ENCODE measurements at regions not wholly inside any gene's neighbourhood (a gene's known extent, or its start where the extent isn't known, plus 50 kb on each side); places are given as distances from the start of the nearest gene placed in this dataset.
"Not testable (repeated sequence)": the region's sequence is repeated elsewhere in the genome, so short reads cannot be mapped to it uniquely, and the experiment has no call there.

DNA sequence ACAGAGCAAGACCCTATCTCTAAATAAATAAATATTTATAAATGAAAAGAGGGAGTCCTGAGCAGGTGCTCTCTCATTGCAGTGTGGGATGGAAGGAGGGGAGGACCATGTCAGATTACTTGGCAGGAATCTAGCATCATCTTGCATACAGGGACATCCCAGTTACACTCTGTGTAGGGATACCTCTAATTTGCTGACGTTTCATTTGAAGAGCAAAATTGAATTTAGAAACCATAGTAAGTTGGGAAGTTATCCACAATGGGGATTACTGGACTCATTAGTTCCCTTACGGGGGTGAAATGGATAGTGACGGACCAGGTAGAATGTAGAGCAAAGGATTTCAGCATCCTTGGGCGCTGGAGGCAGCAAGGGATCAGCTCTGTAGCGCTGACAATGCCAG is 52.1 kb downstream of the ARHGEF18 start:
- no peak for DNase-seq

DNA sequence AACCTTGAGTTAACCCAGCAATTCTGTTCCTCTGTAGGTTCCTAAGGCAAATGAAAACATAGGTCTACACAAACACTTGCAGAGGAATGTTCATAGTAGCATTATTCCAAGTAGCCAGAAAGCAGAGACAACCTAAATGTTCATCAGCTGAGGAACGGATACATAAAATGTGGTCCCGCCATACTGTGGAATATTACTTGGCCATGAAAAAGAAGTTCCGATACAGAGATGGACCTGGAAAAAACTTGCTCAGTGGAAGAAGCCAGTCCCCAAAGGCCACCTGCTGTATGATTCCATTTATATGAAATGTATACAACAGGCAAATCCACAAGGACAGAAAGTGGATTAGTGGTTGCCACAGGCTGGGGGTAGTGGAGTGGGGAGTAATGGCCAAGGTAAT is 53.0 kb downstream of the ARHGEF18 start:
- DNase-seq = no peak

DNA sequence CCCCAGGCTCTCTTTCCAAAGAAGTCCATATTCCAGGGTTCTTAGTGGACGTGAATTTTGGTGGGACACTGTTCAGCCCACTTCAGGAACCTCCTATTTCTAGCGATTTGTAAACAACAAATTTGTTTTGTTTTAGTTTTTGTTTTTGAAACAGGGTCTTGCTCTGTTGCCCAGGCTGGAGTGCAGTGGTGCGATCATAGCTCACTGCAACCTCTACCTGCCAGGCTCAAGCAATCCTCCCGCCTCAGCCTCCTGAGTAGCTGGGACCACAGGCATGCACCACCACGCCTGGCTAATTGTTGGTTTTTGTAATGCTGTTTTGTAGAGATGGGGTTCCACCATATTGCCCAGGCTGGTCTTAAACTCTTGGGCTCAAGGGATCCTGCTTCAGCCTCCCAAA is 56.7 kb downstream of the ARHGEF18 start:
- not testable (repeated sequence) for DNase-seq

DNA sequence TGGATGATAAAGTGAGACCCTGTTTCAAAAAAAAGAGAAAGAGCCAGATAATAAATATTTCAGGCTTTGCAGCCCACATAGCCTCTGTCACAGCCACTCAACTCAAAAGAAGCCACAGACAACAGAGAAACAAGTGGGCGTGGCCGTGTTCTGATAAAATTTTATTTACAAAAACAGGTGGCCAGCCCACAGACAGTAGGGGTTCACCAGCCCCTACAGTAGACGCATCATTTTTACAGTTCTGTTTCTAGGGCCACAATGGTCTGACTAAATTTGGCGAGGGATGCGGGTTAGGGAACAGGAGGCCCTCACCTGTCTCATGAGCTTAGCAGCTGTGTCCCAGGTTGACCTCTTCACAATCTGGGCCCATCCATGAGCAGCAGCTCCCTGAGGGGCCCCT is 59.5 kb downstream of the ARHGEF18 start:
- no peak for DNase-seq

DNA sequence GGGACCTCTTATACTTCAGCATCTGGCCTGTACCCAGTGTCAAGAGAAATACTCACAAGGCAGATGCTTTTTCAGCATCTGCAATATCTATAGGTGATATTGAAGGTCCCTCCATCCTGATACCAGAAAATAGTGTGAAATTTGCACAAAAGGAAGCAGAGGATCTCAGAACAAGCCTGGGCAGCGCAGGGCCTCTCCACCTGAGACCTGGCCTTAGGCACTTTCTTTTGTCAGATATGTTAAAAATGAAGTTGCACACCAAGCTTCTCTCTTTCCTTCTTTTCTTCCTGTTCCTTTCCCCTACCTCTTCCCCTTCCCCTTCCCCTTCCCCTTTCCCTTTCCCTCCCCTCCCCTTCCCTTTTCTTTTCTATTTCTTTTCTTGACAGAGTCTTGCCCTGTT is 62.2 kb downstream of the ARHGEF18 start:
- DNase-seq = no peak

DNA sequence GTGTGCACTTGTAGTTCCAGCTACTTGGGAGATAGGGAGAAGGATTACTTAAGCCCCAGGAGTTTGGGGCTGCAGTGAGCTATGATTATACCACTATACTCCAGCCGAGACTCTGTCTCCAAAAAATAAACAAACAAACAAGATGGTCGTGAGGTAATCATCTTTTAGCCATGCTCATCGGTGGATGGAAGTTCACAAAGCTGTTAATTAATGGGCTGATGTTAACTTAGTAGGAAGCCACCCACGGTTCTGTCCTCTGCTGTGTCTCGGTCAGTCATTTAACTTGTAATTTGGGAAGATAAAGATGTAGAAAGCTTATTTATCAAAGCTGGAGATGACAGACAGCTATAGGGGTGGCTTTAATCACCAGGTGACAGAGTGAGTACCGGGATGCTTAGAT is 64.9 kb downstream of the ARHGEF18 start:
- no peak for DNase-seq

DNA sequence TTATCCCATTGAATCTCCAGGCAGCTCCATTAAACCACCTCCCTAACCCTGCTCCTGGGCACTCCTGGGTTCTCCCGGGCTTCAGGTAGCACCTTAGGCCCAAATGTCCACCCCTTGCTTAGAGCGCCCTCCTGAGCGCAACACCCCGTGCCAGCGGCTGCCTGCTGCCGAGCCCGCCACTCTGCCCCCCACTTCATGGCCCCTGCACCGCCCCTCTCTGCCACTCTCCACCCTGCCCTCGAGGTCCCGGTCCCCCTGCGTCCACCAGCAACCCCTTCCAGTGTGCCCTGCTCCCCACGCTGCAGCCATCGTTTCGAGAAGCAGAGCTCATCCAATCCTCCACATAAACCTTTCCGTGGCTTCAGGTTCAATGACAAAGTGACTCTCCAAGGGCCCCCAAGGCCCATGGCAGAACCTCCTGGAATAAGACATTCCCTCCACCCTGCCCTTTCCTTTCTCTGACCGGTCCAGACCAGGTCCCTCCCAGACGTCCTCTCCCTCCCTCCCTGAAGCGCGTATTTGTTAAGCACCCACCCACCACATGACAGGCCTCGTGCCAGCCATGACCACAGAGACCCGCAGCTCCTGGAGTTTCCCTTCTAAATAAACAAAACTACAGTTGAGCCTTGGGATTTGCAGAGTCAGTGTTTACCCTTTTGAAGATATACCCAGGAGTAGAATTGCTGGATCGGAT is 66.6 kb downstream of the ARHGEF18 start:
- peak; percentile 21 for DNase-seq

DNA sequence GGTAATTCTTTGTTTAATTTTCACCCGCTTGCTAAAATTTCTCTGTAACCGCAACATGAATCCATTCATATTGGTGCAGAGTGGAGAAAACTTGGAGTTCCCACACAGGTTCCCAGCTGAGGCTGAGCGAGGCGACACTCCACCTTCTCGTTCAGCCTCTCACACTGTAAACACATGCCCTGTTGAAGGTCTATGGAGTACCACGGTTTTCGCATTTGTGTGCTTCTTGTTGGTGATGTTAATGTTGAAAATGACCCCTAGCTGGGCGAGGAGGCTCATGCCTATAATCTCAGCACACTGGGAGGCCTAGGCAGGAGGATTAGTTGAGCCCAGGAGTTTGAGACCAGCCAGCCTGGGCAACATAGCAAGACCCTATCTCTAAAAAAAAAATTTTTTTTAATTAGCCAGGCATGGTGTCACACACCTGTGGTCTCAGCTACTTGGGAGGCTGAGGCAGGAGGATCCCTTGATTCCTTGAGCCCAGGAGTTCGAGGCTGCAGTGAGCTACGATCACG is 67.2 kb downstream of the ARHGEF18 start:
- no peak for DNase-seq

DNA sequence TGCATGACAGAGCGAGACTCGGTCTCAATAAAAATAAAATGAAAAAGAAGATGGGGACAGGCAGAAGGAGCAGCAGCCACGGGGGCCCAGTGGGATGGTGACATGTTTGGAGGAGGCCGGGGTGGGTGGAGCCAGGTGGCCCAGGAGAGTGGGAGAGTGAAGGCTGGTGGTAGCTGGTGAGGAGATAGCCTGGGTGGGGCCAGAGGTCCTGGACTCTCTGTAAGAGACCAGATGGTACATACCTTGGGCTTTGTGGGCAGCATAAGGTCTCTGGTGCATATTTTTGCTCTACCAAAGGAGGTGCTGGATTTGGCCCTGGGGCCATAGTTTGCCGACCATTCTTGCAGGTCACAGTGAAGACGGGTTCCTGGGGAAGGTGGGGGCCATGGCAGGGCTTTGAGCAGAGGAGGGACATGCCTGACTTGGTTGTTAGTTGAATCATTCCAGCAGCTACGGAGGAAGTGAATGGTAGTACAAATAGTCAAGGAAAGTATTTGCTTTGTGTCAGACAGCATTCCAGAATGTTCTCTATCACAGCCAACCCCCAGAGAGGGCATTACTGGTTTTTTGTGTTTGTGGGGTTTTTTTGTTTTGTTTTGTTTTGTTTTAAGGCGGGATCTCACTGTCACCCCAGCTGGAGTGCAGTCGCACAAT is 69.1 kb downstream of the ARHGEF18 start:
- DNase-seq = peak; percentile 15

DNA sequence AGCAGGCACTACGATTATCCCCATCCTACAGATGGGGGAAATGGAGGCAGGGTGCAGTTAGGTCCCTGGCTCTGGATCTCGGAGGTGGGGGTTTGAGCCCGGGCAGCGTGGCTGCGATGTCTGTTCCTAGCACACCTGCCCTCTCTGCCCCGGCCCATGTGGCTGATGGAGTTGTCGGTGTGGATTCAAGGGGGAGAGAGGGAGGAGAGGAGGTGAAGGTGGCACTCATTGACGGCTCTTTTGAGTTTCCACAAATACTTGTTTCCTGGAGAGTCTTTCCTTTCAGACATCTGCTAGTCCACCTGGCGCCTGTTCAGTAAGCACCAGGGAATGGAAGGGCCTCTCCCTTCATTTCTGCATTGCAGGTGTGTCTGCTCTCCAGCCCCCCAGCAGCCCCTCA is 69.9 kb downstream of the ARHGEF18 start:
- no peak for DNase-seq

DNA sequence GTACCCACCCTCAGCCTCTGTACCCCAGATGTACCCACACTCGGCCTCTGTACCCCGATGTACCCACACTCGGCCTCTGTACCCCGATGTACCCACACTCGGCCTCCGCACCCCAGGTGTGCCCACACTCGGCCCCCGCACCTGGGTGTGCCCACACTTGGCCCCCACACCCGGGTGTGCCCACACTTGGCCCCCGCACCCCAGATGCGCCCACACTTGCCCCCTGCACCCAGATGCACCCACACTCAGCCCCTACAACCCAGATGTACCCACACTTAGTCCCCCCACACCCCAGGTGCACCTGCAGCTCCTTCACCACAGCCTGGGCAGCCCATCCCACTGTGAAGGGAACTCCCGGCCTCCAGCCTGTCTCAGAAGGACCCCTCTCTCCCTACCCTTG is 69.7 kb downstream of the PEX11G start:
- no peak for DNase-seq

DNA sequence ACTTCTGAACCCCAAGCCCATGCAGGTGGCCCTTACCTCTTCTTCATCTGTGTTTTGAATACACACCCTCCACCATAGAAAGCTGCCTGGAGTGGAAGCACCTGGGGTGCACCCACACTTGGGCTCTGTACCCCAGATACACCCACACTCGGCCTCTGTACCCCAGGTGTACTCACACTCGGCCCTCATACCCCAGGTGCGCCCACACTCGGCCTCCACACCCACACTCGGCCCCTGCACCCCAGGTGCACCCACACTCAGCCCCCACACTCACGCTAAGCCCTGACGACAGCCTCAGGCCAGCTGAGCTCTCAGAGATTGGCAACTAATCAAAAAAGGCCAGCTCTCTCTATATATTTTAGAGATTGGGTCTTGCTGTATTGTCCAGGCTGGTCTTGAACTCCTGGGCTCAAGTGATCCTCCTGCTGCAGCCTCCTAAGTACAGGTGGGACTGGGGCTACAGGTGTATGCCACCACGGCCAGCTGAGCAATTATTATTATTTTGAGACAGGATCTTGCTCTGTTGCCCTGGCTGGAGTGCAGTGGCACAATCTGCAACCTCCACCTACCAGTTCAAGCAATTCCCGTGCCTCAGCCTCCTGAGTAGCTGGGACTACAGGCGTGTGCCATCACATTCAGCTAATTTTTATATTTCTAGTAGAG is 68.9 kb downstream of the PEX11G start:
- DNase-seq = no peak

DNA sequence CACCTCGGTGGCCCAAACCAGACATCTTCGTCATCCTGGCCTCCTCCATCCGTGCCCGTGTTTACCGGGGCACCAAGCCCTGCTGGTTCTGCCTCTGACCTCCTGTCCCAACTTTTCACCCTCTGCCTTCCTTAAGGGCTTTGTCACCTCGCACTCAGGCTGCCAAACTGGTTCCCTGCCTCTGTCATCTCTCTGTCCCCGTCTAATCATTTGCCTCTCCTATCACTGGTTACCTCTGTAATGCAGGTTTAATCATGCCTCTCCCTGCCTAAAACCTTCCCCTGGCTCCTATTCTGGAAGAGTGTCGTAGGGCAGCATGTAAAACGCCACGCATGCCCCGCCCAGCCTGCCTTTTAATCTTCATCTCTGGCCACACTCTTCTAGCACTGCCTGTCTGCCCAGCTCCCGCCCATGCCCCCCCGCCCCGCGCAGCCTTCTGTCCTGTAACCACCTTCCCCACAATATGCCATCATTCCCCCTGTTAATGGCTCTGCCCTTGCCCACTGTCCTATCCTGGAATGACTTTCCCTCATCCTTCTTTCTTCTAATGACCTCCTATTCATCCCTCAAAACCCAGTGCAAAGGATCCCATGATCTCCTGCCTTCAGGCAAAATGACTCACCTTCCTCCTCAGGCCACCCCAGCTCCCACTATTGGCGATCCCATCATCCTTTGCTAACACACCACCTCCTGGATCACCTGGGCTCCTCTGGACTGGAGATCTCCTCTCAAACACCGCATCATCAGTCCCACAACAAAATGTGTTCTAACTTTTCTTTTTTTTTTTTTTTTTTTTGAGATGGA is 66.7 kb downstream of the PEX11G start:
- DNase-seq = no peak

Data from kidney glomerular epithelial cell (primary cell).